ENCODE measurements at regions not wholly inside any gene's neighbourhood (a gene's known extent, or its start where the extent isn't known, plus 50 kb on each side); places are given as distances from the start of the nearest gene placed in this dataset.

DNA sequence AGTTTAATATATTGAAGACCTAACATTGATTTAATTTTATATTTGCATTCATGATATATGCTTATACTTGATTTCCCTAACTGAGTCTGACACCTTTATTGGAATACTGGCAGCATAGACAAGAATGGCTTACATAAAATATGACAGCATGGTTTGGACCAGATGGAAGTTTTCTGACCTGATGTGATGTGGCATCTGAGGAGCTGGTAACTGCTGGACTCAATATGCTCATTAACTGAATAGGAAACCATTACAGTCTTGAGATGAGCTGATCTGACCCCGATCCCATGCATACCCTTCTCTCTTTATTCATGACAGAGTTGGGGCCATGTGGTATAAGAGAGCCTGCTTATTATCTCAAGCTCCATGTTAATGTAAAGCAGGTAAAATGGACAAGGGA is 604.8 kb upstream of the SEL1L start:
- no peak for DNase-seq (ENCODE audit: low spot score)

DNA sequence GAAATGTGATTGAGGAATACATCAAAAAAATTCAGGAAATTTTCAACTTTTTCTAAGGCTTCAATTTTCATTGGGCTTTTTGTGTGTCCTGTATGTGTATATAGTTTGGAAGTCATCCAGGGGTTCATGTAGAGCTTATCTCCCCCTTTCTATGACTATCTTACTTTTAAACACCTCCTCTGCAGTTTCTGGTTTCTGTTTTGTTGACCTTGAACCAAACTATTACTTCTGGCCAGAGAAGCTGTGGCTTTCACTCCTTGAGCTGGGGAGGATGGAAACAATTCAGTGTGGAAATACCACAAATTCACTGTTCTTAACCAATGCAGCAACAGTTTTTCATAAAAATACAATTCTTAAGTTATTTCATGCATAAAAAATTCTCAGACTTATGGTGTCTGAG is 613.2 kb upstream of the SEL1L start:
- DNase-seq (ENCODE audit: low spot score) = no peak

DNA sequence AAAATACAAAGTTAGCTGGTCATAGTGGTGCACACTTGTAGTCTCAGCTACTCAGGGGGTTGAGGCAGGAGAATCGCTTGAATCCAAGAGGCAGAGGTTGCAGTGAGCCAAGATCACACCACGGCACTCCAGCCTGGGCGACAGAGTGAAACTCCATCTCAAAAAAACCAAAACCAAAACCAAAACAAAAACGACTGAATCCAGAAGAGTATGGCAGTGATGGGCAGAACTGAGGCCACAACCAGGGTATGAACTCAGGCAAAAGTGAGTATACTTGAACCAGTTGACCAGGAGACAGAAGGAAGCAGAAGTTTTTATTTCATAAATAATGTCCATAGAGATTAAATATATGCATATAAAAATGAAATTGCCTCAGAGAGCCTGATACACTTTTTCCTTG is 620.0 kb upstream of the SEL1L start:
- DNase-seq (ENCODE audit: low spot score) = no peak

DNA sequence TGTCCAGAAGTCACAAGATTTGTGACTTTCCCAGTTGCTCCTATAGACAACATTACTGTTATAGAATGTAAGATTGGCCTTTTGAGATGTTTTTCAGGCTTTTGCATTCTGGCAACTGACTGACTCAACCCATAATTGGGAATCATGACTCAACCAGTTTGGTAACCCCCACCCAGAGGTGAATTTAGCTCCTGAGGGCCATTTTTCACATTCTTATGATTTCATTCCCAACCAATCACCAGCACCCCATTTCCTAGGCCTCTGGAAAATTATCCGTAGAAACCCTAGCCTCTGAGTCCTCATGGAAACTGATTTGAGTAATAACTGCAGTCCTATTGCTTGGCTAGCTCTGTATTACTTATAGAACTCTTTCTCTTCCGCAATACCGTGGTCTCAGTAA is 626.0 kb upstream of the SEL1L start:
- no peak for DNase-seq (ENCODE audit: low spot score)

DNA sequence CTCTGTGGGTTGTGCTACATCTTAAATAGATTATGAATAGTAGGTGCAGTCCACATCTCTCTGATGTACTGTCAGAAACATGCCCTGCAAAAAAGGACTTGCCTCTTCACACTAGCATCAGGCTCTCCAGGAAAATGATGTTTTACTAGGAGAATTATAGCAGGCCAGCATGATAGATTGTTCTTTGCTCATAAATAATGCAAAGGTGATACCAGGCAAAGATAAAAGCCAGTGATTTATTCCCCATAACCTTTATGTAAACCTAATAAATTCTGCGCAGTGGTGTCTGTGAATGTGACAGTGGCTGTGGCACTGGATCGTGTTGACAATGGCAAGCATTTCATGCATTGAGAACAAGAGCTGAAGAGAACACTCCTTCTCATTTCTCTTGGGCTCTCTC is 646.5 kb upstream of the SEL1L start:
- DNase-seq (ENCODE audit: low spot score) = no peak

DNA sequence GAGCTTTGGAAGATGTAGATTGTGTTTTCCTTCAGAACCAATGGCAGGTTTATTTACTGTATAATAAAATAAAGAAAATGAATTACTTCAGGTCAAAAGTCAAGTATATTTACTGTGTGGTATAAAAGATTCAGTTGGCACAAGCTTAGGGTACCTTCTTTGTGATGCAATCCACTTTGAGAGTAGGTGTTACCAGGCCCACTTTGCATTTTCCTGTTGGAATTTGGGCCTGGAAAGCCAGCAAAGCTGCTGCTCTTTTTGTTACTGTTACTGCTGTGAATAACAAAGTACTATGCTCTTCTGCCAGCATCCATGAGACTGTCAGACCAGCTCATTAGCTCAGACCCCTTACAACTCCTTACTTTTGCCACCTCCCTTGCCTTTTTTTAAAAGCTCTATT is 649.0 kb upstream of the SEL1L start:
- no peak for DNase-seq (ENCODE audit: low spot score)

DNA sequence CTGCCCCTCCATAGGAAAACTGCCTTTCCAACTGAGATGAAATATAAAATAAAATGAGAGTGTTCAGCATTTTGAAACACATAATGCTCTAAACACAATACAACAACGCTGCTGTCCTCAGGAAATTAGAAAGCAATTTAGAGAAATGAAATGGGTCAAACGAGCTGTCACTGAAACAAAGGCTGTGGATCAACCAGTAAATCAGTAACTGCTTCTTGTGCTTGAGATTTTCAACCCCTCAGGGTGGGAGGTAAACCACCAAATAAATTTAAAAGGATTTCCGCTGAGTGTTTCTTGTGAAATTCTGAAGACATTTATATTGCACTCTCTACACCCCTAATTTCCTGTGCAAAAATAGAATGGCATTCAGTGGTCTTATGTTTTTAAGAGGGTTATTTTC is 657.1 kb upstream of the SEL1L start:
- DNase-seq (ENCODE audit: low spot score) = no peak

DNA sequence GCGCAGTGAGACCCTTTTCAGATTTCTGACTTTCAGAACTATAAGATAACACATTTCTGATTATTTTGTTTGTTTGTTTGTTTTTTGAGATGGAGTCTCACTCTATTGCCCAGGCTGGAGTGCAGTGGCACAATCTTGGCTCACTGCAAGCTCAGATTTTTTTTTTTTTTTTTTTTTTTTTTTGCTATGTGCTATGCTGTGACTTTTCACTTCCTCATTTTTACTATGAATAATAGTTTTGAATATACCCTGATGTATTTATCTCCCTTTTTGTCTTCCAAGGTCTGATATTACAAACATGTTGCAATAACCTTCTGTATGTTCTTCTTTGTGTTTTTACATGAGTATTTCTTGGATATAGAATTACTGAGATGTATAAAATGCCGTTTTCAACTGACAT is 658.7 kb upstream of the SEL1L start:
- DNase-seq (ENCODE audit: low spot score) = no peak

DNA sequence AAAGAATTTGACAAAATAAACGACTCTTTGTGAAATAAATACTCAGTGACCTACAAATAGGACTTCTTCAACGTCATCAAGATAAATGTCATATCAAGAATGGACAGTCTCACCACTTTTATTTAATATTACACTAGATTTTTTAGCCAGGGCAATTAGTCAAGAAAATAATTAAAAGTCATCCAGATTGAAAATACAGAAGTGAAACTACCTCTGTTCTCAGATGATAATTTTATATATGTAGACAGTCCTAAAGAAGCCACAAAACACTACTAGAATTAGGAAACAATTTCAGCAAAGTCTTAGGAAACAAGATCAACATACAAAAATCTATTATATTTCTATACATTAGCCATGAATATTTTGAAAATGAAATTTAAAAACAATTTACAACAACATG is 689.6 kb upstream of the SEL1L start:
- DNase-seq (ENCODE audit: low spot score) = no peak

DNA sequence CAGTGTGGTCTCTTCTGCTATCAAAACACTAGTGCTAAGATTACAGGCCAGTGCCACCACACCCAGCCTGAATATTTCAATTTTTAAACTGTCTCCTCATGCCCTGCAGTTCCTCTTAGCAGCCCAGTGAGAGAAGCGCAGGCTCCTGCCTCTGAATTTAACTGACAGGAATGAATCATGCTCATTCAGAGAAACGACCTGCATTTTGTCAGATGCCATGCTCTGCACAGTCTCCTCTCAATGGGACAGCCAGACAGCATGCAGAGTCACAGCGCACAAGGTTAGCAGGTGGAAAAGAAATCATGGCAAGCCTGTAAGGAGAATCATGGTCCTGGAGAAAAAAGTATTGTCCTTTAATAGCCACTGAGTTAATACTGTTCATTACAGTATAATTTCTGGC is 691.0 kb upstream of the SEL1L start:
- DNase-seq (ENCODE audit: low spot score) = no peak

DNA sequence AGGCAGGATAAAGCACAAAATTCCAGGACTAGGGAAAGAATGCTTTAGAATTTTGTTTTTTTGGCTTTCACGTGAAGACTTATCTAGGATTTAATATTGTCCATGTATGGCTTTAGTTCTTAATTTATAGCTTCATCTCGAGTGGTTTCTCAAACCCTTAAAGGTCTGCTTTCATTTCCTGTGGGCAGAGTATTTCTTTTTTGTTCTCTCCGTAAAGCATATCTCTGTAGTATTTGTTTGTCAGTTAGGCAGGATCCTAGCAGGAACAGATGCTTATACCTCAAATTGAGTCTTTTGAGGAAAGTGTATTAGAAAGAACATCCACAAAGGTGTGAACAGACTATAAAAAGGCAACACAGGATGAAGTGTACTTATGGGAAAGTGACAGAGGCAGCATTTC is 697.1 kb upstream of the SEL1L start:
- no peak for DNase-seq (ENCODE audit: low spot score)

DNA sequence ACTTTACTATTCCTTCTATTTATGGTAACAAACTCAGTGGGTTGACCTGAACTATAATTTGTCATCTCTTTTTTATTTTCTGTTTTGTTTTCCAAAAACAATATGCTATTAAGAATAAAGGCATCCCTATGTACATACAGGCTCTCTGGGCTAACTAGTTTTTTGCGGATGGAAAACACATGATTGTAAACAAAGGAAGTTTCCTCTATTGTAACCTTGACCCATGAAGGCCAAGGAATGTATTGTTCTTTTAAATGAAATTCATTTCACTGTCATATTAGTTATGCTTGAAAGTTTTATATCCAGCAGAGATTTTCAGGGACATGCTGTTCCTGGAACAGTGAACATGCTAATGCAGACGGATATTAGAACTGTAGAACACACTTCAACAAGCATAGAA is 705.0 kb upstream of the SEL1L start:
- no peak for DNase-seq (ENCODE audit: low spot score)

DNA sequence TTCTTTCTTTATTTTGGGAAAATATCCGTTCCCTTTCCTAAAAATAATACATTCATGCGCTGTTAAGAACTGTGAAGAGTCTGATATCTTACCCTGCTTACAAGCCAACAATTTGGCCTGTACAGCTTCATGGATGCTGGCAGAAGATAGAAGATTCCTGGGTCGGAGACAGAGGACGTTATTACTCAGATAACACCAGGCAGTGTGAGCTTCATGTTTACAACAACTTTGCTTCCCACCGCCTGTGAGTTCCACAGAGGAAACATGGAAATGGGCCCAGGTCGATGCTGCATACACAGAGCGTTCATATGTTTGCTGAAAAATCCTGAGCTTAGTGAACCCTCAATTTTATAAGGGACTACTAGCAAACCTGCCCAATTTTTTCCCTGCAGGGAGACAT is 705.6 kb upstream of the SEL1L start:
- no peak for DNase-seq (ENCODE audit: low spot score)

DNA sequence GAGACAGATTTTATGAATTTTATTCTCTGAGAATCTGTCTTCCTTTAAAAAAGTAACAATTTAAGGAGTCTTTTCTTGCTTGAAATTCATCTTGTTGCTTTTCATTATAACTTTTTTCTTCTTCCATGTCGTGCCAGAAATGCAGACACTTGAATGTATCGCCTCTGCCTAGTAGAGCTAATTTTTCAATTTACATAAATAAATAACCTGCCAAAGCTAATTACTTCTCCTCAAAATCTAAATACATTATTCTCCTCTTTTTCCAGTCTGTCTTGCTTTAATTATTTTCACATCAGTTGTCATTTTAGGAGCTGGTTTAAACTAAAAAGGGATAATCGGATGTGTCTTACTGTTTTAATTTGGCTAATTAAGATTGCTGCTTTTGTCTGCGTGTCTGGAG is 711.1 kb upstream of the SEL1L start:
- DNase-seq (ENCODE audit: low spot score) = no peak

DNA sequence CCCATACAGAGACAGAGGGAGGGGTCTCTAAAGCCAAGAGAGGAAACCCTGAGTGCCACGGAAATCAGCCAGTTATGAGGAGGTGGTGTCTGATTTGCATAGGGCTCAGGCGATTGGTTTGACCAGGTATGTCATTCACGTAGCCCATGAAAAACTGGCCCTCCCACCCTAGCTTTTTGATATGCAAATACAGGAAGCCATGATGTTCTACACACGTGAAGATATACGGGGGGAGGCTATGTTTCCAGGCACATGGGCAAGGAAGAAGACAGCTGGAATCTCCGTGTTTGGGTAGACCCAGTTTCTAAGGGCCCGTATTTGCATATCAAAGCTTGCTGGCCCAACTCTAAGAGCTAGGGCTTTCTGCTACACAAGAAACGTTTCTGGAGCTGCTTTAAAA is 717.8 kb upstream of the SEL1L start:
- no peak for DNase-seq (ENCODE audit: low spot score)

DNA sequence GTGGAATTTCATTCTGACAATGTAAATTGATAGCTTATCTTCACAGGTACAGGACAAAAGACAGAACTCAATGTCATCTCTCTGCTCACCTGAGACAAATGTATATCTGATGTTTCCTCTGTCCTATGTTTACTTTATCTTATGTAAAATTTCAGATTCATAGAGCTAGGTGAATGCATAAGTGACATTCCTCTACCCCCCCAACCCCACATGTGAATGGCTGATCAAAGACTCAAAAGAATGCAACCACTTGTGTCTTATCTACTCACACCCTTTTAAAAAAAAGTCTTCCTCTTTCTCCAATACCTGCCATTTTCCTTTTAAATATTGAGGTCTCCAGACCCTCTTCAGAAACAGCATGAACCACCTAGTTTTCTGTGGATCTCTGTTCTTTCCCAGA is 736.6 kb upstream of the SEL1L start:
- DNase-seq (ENCODE audit: low spot score) = no peak

DNA sequence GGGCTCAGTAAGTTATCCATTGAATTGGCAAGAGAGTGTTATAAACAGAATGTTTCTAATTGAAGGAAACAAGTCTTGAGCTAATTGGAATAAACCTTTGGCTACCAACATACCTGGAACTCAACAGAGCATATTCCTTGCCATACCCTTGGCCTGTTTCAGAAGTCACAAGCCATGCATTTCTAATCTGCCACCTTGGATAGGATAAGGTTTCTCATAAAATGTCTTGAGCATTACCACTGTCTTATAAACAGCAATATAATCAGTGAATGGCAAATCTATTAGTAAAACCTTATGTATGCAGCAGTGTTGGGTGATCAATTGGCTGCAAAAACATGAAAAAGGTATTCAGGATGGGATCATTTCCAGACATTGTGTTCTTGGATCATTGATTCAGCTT is 765.2 kb upstream of the SEL1L start:
- no peak for DNase-seq (ENCODE audit: low spot score)

DNA sequence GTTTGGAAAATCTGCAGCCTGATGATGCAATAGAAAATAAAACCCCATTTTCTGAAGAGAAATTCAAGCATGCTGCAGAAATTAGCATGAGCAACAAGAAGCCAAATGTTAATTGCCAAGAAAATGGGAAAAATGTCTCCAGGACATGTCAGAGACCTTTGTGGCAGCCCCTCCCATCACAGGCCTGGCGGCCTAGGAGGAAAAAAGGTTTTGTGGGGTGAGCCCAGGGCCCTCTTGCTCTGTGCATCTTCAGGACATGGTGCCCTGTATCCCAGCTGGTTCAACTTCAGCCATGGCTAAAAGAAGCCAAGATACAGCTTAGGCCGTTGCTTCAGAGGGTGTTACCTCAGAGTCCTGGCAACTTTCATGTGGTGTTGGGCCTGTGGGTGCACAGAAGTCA is 775.5 kb upstream of the SEL1L start:
- DNase-seq (ENCODE audit: low spot score) = no peak

DNA sequence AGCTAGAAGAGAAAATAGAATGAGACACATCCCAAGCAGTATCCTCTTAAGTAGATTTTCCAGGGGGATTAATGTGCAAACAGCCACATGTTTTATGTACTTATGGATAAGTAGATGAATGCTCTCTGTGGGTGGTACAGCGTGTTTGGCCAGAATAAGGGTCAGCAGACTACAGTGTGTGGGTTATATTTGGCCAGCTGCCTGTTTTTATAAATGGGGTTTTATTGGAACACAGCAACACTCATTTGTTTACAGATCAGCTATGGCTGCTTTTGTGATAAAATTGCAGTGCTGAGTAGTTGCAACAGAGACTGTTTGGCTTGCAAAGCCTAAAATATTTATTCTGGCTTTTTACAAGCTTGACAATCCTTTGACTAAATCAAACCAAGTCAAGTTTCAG is 780.2 kb upstream of the SEL1L start:
- DNase-seq (ENCODE audit: low spot score) = peak; percentile 3

DNA sequence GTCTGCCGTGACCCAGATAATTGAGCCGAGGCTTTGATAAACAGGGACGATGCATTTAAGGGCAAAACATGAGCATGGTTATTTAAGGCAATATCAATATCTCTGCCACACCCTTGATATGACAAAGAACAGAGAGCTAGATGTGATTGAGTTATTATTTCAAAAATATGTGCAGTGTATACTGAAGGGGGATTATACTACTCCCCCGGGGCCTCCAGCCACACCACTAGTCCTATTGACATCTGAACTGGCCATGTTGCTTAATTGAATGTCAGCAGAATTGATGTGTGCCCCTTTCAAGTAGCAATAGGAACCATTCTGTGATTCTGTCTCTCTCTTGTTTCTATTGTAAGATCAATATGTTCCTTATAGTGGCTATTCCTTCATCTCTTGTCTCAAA is 794.8 kb upstream of the SEL1L start:
- DNase-seq (ENCODE audit: low spot score) = no peak

DNA sequence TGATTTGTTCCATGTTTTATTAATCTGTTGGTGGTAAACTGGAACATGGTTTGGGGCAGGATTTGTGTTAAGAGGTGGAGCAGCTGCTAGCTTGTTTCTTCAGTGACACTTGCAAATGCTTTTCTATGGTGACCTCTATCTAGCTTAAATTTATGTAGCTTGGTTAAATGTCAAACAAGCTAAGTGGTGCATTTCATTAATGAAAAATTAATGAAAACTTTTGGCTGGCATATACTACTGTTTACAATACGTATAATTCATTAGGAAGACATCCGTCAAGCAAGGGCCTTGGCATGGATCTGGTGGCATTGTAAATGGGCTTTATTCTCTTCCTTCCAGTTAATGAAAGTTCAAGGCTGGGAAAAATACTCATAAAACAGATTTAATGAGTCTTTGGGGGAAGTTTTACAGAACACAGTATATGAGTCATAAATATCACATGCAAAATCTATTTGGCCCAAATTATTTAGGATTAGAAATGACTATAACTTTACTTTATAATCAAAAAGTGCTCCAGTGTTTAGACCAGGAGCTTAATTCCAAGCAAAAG is 807.7 kb upstream of the SEL1L start:
- DNase-seq (ENCODE audit: low spot score) = peak; percentile 12

DNA sequence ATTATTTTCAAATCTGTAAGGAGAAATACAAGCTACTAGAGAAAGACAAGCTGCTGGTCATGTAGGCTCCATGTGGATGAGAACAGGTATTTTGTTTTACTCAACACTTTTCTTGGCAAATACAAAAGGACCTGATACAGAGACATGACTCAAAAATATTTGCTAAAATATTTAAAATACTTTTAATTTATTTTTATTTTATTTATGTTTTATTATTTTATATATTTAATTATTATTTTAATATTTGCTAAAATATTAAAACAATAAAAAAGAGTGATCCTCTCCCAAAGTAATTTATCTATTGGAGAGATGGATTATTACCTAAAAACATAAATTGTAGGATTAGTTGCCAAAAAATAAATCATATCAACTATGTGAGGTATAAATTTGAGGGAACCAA is 808.9 kb upstream of the SEL1L start:
- no peak for DNase-seq (ENCODE audit: low spot score)

DNA sequence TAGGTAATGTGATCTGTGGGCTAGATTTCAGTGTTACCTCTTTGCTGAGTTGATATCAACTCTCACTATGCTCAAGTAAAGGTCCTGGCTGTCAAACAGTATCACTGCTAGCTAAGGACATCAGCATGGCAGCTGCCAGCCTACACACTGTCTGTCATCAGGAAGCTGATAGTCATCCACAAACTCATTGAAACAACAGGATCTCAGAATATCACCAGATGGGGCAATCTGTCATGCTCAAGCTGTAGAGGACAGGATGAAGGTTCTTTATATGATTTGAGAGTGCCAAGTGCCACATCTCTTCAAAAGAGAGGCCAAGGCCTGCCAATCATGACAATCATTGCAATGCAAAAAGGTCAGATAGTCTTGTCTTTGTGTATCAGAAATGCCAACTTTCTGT is 811.5 kb upstream of the SEL1L start:
- no peak for DNase-seq (ENCODE audit: low spot score)

DNA sequence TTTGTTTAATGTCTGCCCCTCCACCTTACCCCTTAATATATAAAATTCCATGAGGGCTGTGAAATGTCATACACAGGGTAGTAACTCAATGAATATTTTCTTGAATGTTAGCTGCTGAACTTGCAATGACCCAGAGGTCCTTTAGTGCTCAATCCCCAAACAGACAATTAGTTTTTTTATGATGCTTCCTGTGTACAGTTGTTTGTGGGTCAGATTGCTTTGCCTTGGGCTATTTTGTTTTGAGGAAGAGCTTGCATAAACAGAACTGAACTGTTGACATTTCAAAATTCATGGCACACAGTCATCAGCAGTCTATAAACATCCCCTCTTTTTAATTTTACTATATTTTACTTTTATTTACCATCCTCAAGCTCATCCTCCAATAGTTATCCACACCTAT is 820.5 kb upstream of the SEL1L start:
- DNase-seq (ENCODE audit: low spot score) = peak; percentile 12

DNA sequence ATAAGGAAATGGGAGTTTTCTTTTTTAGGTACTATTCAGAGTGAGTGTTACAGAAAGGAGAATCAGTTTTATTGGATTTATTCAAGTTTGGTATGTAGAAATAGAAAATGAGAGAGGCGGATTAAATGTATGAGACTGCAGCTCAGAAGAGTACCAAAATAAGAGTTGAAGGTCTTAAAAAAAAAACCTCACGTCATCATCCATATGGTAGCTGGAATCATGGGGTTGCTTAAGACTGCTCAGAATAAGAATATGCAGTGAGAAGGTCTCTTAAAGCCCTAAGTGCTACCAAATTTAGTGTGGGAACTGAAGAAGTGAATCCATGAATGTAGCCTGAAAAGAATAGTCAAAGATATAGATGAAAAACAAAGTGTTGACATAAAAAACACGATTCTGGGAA is 825.5 kb upstream of the SEL1L start:
- DNase-seq (ENCODE audit: low spot score) = no peak

Measured in COLO829 (cell line).